Chondrocyte (in vitro differentiated cells): ENCODE measurements at regions not wholly inside any gene's neighbourhood (a gene's known extent, or its start where the extent isn't known, plus 50 kb on each side); places are given as distances from the start of the nearest gene placed in this dataset.

ENCODE experiments used
- DNase-seq: peaks from one replicate; pipeline ENCODE4 v3.0.0; 2021; ENCODE audit warnings: mixed read lengths, low spot score
- H3K27ac Mint-ChIP-seq: one replicate; pipeline ENCODE4 v1.8.0; 2021; ENCODE audit warnings: mild to moderate bottlenecking, moderate library complexity, mixed read lengths; ENCODE audit not compliant: unreplicated experiment
- H3K27me3 Mint-ChIP-seq: 2 replicates; pipeline ENCODE4 v1.8.0; 2021; ENCODE audit warnings: low read depth, mixed read lengths
- H3K36me3 Mint-ChIP-seq: 2 replicates; pipeline ENCODE4 v1.8.0; 2021; ENCODE audit warnings: low read depth, mixed read lengths
- H3K4me1 Mint-ChIP-seq: 2 replicates; pipeline ENCODE4 v1.8.0; 2021; ENCODE audit warnings: low read depth, mild to moderate bottlenecking, mixed read lengths
- H3K4me3 Mint-ChIP-seq: one replicate; pipeline ENCODE4 v1.8.0; 2021; ENCODE audit warnings: mild to moderate bottlenecking, moderate library complexity, mixed read lengths; ENCODE audit not compliant: unreplicated experiment
- H3K9me3 Mint-ChIP-seq: 2 replicates; pipeline ENCODE4 v1.8.0; 2021; ENCODE audit warnings: low read depth, mixed read lengths
- TF ChIP-seq, protein P1 (sequence below): fragments of 200-600 bp; sonication (generic); IDR thresholded peaks from 2 replicates; pipeline ENCODE4 v1.5.0; 2021; ENCODE audit warnings: antibody characterized with exemption, mild to moderate bottlenecking, moderate library complexity

DNA sequence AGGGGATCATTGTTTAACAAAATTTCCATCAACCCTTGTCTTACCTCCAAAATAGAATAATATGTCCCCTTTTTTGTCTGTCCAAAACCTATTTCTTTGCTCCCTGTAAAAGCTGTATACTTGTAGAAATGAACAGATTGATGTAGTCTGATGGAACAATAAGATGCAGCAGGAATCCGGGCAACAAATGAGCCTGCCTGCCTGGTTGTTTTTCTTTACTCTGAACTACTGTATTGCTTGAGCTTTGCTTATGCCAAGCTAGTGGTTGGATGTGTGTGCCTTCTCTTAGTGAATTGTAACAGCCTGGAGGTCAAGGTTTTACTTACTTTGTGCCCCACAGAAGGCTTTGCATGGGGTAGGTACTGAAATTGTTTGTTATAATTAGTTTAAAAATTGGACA, 116.2 kb upstream of the TLL1 start:
- Mint-ChIP-seq H3K4me1 (peaks cover 24% of the 10 kb centered on the region), H3K27me3 (no peaks in the 10 kb centered on the region), H3K9me3 (no peaks in the 10 kb centered on the region), H3K4me3 (no peak overlapping the region), H3K27ac (no peak overlapping the region), H3K36me3 (no peaks in the 10 kb centered on the region)
- DNase-seq, result no peak
- TF ChIP-seq, protein P1, sequence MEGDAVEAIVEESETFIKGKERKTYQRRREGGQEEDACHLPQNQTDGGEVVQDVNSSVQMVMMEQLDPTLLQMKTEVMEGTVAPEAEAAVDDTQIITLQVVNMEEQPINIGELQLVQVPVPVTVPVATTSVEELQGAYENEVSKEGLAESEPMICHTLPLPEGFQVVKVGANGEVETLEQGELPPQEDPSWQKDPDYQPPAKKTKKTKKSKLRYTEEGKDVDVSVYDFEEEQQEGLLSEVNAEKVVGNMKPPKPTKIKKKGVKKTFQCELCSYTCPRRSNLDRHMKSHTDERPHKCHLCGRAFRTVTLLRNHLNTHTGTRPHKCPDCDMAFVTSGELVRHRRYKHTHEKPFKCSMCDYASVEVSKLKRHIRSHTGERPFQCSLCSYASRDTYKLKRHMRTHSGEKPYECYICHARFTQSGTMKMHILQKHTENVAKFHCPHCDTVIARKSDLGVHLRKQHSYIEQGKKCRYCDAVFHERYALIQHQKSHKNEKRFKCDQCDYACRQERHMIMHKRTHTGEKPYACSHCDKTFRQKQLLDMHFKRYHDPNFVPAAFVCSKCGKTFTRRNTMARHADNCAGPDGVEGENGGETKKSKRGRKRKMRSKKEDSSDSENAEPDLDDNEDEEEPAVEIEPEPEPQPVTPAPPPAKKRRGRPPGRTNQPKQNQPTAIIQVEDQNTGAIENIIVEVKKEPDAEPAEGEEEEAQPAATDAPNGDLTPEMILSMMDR, result no peak

DNA sequence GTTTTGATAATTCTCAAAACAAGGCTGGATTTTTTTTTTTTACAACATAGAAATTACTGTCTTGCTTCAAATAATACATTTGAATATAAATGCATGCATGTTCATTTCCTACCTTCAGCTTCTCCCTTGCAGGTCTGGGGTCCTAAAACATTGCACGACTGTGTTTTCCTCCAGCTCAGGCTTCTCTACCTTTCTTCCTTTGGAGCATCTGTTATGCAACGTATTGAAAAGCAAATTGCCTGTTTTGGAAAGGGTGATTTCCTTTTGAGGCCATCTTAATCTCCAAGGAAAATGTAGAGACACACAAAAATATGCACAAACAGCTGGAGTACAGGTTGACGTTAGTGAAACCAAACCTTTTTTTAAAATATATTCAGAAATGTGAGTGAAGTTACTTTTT, 115.6 kb upstream of the TLL1 start:
- no peaks in the 10 kb centered on the region for H3K36me3 Mint-ChIP-seq
- H3K4me1 Mint-ChIP-seq, result peaks cover 26% of the 10 kb centered on the region
- no peaks in the 10 kb centered on the region for H3K9me3 Mint-ChIP-seq
- TF ChIP-seq, protein P1, result no peak
- H3K27me3 Mint-ChIP-seq, result no peaks in the 10 kb centered on the region
- no peak overlapping the region for H3K4me3 Mint-ChIP-seq
- no peak for DNase-seq
- no peak overlapping the region for H3K27ac Mint-ChIP-seq

DNA sequence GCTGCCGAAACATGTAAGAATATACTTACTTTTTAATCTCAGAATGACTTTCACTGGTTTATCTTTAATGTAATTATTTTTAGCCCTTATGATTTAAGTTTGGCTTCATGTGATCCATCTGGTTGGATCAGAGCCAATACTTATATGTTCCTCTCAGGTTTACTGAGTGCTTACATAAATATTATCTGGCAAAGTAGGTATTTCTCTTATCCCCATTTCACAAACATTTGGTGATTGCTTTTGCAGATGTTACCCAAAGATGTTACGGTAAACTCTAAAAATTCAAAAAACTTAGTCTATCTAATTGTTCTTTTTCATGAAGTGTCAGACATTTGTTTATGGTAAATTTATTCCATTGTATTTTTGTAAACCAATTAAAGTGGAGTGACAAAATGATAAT, 115.0 kb upstream of the TLL1 start:
- Mint-ChIP-seq H3K9me3 (no peaks in the 10 kb centered on the region), H3K27ac (no peak overlapping the region), H3K4me1 (peaks cover 31% of the 10 kb centered on the region), H3K27me3 (no peaks in the 10 kb centered on the region), H3K36me3 (no peaks in the 10 kb centered on the region), H3K4me3 (no peak overlapping the region)
- DNase-seq, result no peak
- TF ChIP-seq, protein P1, result no peak

DNA sequence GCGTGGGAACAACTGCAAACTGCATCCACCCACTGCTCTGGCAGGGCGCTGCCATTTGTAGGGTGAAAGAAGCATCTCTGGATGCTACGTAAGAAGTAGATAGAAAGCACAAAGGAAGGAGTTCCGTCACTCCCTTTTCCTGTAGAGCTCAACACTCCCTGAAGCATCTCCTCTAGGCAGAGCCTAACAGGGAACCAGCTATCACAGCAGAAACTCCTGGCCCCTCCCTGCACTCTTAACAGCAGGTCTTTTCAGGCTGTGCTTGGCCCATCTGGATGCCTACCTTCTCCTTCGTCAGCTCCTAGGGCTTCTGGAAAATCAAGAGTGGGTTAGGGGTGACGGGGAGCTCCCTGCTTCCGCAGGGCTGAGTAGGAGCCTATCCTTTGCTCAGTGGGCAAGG, 112.9 kb upstream of the TLL1 start:
- DNase-seq, result no peak
- TF ChIP-seq, protein P1, result no peak
- no peaks in the 10 kb centered on the region for H3K9me3 Mint-ChIP-seq
- H3K4me1 Mint-ChIP-seq, result peaks cover 46% of the 10 kb centered on the region
- H3K36me3 Mint-ChIP-seq, result no peaks in the 10 kb centered on the region
- H3K27me3 Mint-ChIP-seq, result no peaks in the 10 kb centered on the region
- no peak overlapping the region for H3K27ac Mint-ChIP-seq
- no peak overlapping the region for H3K4me3 Mint-ChIP-seq

DNA sequence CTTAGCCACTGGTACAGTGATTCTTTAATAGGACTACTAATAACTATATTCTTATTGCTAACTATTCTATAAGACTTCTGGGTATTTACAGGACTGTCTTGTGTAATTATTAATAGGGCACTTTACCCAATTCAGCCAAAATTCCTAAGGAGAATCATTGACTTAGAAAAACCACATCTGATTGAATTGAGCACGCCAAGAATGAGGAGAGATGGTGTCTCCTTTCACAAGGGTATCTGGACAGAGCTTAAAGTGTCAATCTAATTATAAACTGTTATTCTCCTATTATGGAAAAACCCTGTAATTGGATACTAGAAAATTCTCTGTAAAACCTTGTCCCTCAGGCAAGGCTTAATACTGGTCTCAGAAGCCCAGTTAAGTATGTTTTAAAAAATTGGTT, 111.1 kb upstream of the TLL1 start:
- Mint-ChIP-seq H3K27me3 (peaks cover 2% of the 10 kb centered on the region), H3K9me3 (no peaks in the 10 kb centered on the region), H3K27ac (no peak overlapping the region), H3K4me1 (peaks cover 47% of the 10 kb centered on the region), H3K4me3 (no peak overlapping the region), H3K36me3 (no peaks in the 10 kb centered on the region)
- DNase-seq, result no peak
- TF ChIP-seq, protein P1, result no peak
